Dedifferentiated amniotic fluid mesenchymal stem cell (primary cell): ENCODE measurements at regions not wholly inside any gene's neighbourhood (a gene's known extent, or its start where the extent isn't known, plus 50 kb on each side); places are given as distances from the start of the nearest gene placed in this dataset.
"Not testable (repeated sequence)": the region's sequence is repeated elsewhere in the genome, so short reads cannot be mapped to it uniquely, and the experiment has no call there.

ENCODE experiments used
- DNase-seq: peaks from one replicate; pipeline ENCODE4 v3.0.0-alpha.2; 2016; ENCODE audit errors: extremely low spot score

- not testable (repeated sequence) for DNase-seq
These were observed 199.6 kb downstream of the USP22 start for GRCh38 chr17:20843261-20843660.

- DNase-seq, result not testable (repeated sequence)
These were observed 198.8 kb downstream of the USP22 start for GRCh38 chr17:20843799-20844553.

GRCh38 chr17:20848869-20849443, 193.9 kb downstream of the USP22 start:
- not testable (repeated sequence) for DNase-seq

GRCh38 chr17:20851591-20852238, 191.1 kb downstream of the USP22 start:
- not testable (repeated sequence) for DNase-seq

GRCh38 chr17:20852239-20852989, 190.4 kb downstream of the USP22 start:
- DNase-seq, result no peak

GRCh38 chr17:20852990-20853370, 189.8 kb downstream of the USP22 start:
- DNase-seq, result no peak

- DNase-seq, result not testable (repeated sequence)
These were observed 186.8 kb downstream of the USP22 start for GRCh38 chr17:20855910-20856470.

- not testable (repeated sequence) for DNase-seq
These were observed 176.2 kb downstream of the USP22 start for GRCh38 chr17:20866444-20867209.

GRCh38 chr17:20867436-20867937, 175.3 kb downstream of the USP22 start:
- DNase-seq, result not testable (repeated sequence)

GRCh38 chr17:20867938-20868661, 174.7 kb downstream of the USP22 start:
- DNase-seq, result not testable (repeated sequence)

GRCh38 chr17:20868662-20869007, 174.2 kb downstream of the USP22 start:
- not testable (repeated sequence) for DNase-seq

- not testable (repeated sequence) for DNase-seq
These were observed 169.6 kb downstream of the USP22 start for GRCh38 chr17:20873173-20873572.

GRCh38 chr17:20873688-20874328, 169.0 kb downstream of the USP22 start:
- not testable (repeated sequence) for DNase-seq

- not testable (repeated sequence) for DNase-seq
These were observed 165.4 kb downstream of the USP22 start for GRCh38 chr17:20877384-20877783.

GRCh38 chr17:20890338-20890737, 152.5 kb downstream of the USP22 start:
- no peak for DNase-seq

GRCh38 chr17:20895426-20895825, 147.4 kb downstream of the USP22 start:
- not testable (repeated sequence) for DNase-seq

GRCh38 chr17:20896153-20896649, 146.6 kb downstream of the USP22 start:
- DNase-seq, result no peak

- not testable (repeated sequence) for DNase-seq
These were observed 144.1 kb downstream of the USP22 start for GRCh38 chr17:20898726-20899125.

- DNase-seq, result not testable (repeated sequence)
These were observed 140.3 kb downstream of the USP22 start for GRCh38 chr17:20902496-20902895.
